ENCODE measurements at regions not wholly inside any gene's neighbourhood (a gene's known extent, or its start where the extent isn't known, plus 50 kb on each side); places are given as distances from the start of the nearest gene placed in this dataset.

- H3K9ac ChIP-seq (ENCODE audit: low read length) = no peak overlapping the region
- H4K20me1 ChIP-seq (ENCODE audit: low read depth, low read length) = no peaks in the 10 kb centered on the region
- H2AFZ ChIP-seq (ENCODE audit: low read depth, low read length, severe bottlenecking) = no peak overlapping the region
- H3K4me2 ChIP-seq (ENCODE audit: low read depth, low read length, poor library complexity, severe bottlenecking) = no peak overlapping the region
- no peak overlapping the region for H3K4me3 ChIP-seq (ENCODE audit: insufficient read depth, low read length, poor library complexity, severe bottlenecking)
- no peaks in the 10 kb centered on the region for H3K27me3 ChIP-seq (ENCODE audit: low read length)
- no peaks in the 10 kb centered on the region for H3K36me3 ChIP-seq (ENCODE audit: low read length)
- no peaks in the 10 kb centered on the region for H3K9me3 ChIP-seq (ENCODE audit: insufficient read depth, low read length)
- no peaks in the 10 kb centered on the region for H3K79me2 ChIP-seq (ENCODE audit: insufficient read depth, low read length)
- no peaks in the 10 kb centered on the region for H3K9me2 ChIP-seq (replicated peaks; ENCODE audit: insufficient read depth, low read length)
- no peak for TF ChIP-seq EZH2phosphoT487 (conservative IDR thresholded peaks at IDR 0.05; ENCODE audit: low read length)
- TF ChIP-seq, protein P1, sequence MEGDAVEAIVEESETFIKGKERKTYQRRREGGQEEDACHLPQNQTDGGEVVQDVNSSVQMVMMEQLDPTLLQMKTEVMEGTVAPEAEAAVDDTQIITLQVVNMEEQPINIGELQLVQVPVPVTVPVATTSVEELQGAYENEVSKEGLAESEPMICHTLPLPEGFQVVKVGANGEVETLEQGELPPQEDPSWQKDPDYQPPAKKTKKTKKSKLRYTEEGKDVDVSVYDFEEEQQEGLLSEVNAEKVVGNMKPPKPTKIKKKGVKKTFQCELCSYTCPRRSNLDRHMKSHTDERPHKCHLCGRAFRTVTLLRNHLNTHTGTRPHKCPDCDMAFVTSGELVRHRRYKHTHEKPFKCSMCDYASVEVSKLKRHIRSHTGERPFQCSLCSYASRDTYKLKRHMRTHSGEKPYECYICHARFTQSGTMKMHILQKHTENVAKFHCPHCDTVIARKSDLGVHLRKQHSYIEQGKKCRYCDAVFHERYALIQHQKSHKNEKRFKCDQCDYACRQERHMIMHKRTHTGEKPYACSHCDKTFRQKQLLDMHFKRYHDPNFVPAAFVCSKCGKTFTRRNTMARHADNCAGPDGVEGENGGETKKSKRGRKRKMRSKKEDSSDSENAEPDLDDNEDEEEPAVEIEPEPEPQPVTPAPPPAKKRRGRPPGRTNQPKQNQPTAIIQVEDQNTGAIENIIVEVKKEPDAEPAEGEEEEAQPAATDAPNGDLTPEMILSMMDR (IDR thresholded peaks at IDR 0.05; ENCODE audit: insufficient read depth, low read length, poor library complexity, severe bottlenecking) = no peak
- no peaks in the 10 kb centered on the region for H3F3A ChIP-seq (ENCODE audit: insufficient read depth)
- no peak overlapping the region for H3K27ac ChIP-seq (ENCODE audit: low read depth, low read length)
Observed at GRCh38 chr10:121365566-121365965, 232.7 kb downstream of the FGFR2 start.

- TF ChIP-seq EZH2phosphoT487 (conservative IDR thresholded peaks at IDR 0.05; ENCODE audit: low read length) = no peak
- TF ChIP-seq, protein P1 (IDR thresholded peaks at IDR 0.05; ENCODE audit: insufficient read depth, low read length, poor library complexity, severe bottlenecking) = no peak
- no peak overlapping the region for H2AFZ ChIP-seq (ENCODE audit: low read depth, low read length, severe bottlenecking)
- H3K27me3 ChIP-seq (ENCODE audit: low read length) = no peaks in the 10 kb centered on the region
- no peaks in the 10 kb centered on the region for H3K9me2 ChIP-seq (replicated peaks; ENCODE audit: insufficient read depth, low read length)
- no peaks in the 10 kb centered on the region for H3K9me3 ChIP-seq (ENCODE audit: insufficient read depth, low read length)
- H3K36me3 ChIP-seq (ENCODE audit: low read length) = no peaks in the 10 kb centered on the region
- H3K27ac ChIP-seq (ENCODE audit: low read depth, low read length) = no peak overlapping the region
- H4K20me1 ChIP-seq (ENCODE audit: low read depth, low read length) = no peaks in the 10 kb centered on the region
- no peaks in the 10 kb centered on the region for H3F3A ChIP-seq (ENCODE audit: insufficient read depth)
- H3K4me2 ChIP-seq (ENCODE audit: low read depth, low read length, poor library complexity, severe bottlenecking) = no peak overlapping the region
- H3K79me2 ChIP-seq (ENCODE audit: insufficient read depth, low read length) = no peaks in the 10 kb centered on the region
- H3K9ac ChIP-seq (ENCODE audit: low read length) = no peak overlapping the region
- H3K4me3 ChIP-seq (ENCODE audit: insufficient read depth, low read length, poor library complexity, severe bottlenecking) = no peak overlapping the region
Observed at GRCh38 chr10:121368347-121369025, 229.8 kb downstream of the FGFR2 start.

GRCh38 chr10:121369616-121370015 lies 228.6 kb downstream of the FGFR2 start:
- no peaks in the 10 kb centered on the region for H3K9me3 ChIP-seq (ENCODE audit: insufficient read depth, low read length)
- no peak for TF ChIP-seq EZH2phosphoT487 (conservative IDR thresholded peaks at IDR 0.05; ENCODE audit: low read length)
- TF ChIP-seq, protein P1 (IDR thresholded peaks at IDR 0.05; ENCODE audit: insufficient read depth, low read length, poor library complexity, severe bottlenecking) = no peak
- H2AFZ ChIP-seq (ENCODE audit: low read depth, low read length, severe bottlenecking) = no peak overlapping the region
- H3K36me3 ChIP-seq (ENCODE audit: low read length) = no peaks in the 10 kb centered on the region
- no peak overlapping the region for H3K4me3 ChIP-seq (ENCODE audit: insufficient read depth, low read length, poor library complexity, severe bottlenecking)
- no peaks in the 10 kb centered on the region for H3K79me2 ChIP-seq (ENCODE audit: insufficient read depth, low read length)
- H3K9me2 ChIP-seq (replicated peaks; ENCODE audit: insufficient read depth, low read length) = no peaks in the 10 kb centered on the region
- H3K4me2 ChIP-seq (ENCODE audit: low read depth, low read length, poor library complexity, severe bottlenecking) = no peak overlapping the region
- H3K27ac ChIP-seq (ENCODE audit: low read depth, low read length) = no peak overlapping the region
- no peaks in the 10 kb centered on the region for H3F3A ChIP-seq (ENCODE audit: insufficient read depth)
- no peaks in the 10 kb centered on the region for H3K27me3 ChIP-seq (ENCODE audit: low read length)
- no peaks in the 10 kb centered on the region for H4K20me1 ChIP-seq (ENCODE audit: low read depth, low read length)
- H3K9ac ChIP-seq (ENCODE audit: low read length) = no peak overlapping the region
